Fibroblast of skin of left biceps (primary cell): ENCODE measurements at regions not wholly inside any gene's neighbourhood (a gene's known extent, or its start where the extent isn't known, plus 50 kb on each side); places are given as distances from the start of the nearest gene placed in this dataset.

Experiments
- DNase-seq, 2 experiments: peaks; one replicate each; pipeline ENCODE4 v3.0.0-alpha.2; 2013; ENCODE audit warnings: low read depth in 2 of 2

- no peak for DNase-seq
Observed at GRCh38 chr11:70025308-70025707, 52.8 kb upstream of the ANO1 start.

GRCh38 chr11:70026012-70026411 is 52.1 kb upstream of the ANO1 start:
- no peak for DNase-seq

GRCh38 chr11:70026726-70027125 is 51.4 kb upstream of the ANO1 start:
- no peak for DNase-seq

GRCh38 chr11:70027451-70027850 is 50.7 kb upstream of the ANO1 start:
- no peak for DNase-seq

GRCh38 chr11:70028147-70028855 is 49.8 kb upstream of the ANO1 start:
- DNase-seq = no peak
